Glomerular visceral epithelial cell (primary cell): ENCODE measurements at regions not wholly inside any gene's neighbourhood (a gene's known extent, or its start where the extent isn't known, plus 50 kb on each side); places are given as distances from the start of the nearest gene placed in this dataset.
"Not testable (repeated sequence)": the region's sequence is repeated elsewhere in the genome, so short reads cannot be mapped to it uniquely, and the experiment has no call there.

Experiments used
- DNase-seq: peaks from one replicate; pipeline ENCODE4 v3.0.0-alpha.2; 2016; ENCODE audit errors: extremely low spot score

DNA sequence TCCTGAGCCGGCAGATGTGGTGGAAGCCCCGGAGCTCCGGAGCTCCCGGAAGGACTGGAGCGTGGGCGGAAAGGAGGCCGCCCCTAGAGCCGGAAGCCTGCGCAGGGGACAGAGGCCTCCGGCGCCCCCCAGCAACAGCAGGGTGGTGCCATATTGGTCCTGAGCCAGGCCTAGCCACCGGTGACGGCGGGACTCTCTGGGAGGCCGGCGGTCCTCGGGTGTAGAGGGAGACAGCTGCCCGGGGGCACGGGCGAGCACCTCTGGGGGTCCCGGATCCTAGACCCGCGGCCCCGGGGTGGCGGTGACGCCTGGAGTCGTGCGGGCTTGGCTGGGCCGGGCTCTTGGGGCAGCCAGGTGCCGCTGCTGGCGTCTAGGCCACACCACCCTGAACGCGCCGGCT lies 1472.2 kb downstream of the FOXD4L5 start:
- DNase-seq, result not testable (repeated sequence)

DNA sequence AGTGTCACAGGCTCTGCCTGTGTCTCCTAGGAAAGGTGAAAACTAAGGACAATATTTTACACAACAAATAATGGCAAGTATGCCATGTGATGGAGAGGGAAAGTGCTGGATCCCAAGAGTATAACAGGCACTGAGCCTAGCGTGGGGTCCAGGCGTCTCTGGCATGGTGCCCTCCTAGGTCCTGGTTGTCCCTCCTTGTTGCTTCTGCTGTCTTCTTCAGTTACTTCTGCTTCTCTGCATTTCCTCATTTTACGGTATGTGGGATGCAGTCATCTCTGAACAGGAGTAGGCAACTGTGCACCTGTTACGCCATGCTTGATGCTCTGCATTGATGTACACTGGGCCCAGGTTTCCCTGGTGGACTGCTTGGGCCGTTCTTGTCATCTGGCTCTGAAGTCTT lies 1480.8 kb downstream of the FOXD4L5 start:
- DNase-seq, result not testable (repeated sequence)

DNA sequence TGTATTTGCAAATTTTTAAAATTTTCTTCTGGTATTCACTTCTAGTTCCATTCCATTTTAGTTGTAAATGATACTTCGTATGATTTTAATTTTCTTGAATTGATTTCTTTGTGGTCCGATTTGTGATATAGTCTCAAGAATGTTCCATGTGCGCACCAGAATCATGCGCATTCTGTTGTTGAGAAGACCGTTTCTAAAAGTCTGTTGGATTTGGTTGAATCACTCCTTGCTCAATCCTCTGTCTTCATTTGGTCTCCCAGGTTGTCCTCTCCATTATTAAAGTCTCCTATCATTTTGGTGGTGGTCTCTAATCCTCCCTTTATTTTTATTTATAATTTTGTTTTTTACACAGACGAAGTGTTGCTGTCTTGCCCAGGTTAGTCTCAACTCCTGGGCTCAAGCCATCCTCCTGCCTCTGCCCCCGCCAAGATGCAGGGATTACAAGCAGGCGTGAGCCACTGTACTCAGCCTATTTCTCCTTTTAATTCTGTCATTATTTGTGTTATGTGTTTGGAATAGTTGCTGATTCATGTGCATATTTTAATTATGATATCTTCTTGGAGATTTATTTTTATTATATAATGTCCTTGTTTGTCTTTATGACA lies 1490.8 kb downstream of the FOXD4L5 start:
- not testable (repeated sequence) for DNase-seq

DNA sequence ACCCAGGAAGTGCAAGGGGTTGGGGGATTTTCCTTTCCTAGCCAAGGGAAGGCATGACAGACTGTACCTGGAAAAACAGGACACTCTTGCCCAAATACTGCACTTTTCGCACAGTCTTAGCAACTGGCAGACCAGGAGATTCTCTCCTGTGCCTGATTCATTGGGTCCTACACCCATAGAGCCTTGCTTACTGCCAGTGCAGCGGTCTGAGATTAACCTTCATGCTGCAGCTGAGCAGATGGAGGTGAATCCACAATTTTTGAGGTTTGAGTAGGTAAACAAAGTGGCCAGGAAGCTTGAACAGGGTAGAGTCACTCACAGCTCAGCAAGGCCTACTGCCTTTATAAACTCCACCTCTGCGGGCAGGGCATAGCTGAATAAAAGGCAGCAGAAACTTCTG lies 1497.6 kb downstream of the FOXD4L5 start:
- not testable (repeated sequence) for DNase-seq

DNA sequence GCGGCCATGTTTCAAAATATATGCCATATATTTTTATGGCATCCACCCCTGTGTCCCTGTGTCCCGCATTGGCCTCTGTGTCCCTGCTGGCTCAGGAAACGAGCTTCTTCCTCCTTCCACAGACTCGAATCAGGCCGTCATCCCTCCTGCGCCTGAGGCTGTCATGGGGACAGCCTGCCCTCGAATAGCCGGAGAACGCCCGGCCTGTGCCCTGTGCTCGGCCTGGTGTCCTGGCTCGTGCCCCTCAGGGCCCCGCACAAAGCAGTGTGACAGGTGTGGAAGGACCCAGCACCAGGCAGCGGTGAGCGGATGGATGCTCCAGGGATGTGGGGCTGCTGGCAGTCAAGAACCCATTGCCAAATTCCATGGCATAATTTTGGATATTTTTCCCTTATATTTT lies 1500.0 kb downstream of the FOXD4L5 start:
- not testable (repeated sequence) for DNase-seq

DNA sequence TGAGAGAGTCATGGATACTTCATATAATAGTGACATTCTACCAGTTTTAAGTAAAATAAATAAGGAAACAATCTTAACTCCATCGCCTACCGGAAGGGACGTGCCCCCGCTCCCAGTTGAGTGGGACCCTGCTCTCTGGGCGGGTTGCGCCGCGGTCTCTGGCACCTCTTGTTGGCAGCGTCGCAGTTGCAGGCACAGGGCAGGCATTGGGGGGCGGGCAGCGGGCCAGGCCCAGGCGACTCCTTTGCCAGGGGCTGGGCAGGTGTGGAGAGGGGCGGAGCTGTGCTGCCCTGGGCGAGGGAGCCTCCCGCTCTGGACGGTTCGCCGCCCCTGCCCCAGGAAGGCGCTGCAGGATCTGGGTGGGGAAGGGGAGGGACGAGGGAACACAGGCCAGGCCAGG lies 1500.6 kb downstream of the FOXD4L5 start:
- DNase-seq, result not testable (repeated sequence)

DNA sequence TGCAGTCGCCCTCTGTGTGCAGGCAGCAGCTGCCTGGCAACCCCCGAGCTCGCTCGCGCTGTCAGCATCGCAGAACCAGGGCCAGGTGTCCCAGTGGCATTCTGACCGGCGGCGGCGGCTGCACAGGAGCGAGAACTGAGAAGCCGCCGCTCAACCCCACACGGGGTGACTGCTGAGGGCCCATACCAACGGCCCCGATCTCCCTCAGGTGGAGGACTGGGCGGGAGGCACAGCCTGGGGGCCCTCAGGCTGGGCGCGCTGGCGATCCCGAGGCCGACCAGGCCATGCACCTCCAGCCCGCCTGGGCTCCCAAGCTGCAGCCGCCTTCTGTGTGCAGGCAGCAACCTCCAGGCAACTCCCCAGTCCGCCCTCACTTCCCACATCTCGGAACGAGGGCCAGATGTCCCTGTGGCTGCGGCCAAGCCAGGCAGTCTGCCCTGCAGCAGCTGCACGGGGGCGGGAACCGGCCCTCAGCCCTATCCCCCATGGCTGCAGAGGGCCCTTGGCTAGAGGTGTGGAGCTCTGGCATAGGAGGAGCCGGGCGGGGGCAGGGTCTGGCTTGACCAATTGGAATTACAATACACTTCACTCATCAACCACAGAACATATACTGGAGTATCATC lies 1503.1 kb downstream of the FOXD4L5 start:
- not testable (repeated sequence) for DNase-seq

DNA sequence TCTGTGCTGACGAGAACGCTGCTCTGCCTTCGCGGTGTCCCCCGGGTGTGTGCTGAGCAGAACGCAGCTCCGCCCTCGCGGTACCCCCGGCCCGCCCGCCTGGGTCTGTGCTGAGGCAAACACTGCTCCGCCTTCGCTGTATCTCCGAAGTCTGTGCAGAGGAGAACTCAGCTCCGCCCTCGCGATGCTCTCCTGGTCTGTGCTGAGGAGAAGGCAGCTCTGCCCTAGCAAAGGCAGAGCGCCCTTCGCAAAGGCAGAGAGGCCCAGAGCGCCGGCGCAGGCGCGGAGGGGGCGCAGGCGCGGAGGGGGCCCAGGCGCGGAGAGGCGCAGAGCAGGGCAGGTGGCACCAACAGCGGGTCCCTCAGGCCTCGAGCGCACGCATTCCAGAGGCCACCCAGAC lies 1503.6 kb downstream of the FOXD4L5 start:
- DNase-seq, result peak; percentile 34

DNA sequence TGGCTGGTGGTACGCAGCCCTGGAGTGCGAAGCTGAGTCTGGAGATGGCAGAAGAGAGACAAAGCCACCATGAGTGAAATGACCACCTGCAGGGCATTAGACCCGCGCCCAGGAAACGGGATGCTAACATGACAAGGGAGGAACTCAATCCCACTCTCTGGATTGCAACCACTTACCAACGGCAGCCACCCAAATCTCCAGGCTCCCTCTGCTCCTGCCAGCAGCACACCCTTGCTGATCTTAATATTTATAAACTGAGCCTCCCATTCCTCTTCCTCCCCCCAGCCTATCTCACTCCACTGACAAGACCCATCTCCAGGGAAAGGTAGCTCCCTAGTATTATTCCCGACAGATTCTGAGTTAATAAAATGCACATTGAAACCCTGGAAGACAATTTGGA lies 1508.8 kb downstream of the FOXD4L5 start:
- not testable (repeated sequence) for DNase-seq

DNA sequence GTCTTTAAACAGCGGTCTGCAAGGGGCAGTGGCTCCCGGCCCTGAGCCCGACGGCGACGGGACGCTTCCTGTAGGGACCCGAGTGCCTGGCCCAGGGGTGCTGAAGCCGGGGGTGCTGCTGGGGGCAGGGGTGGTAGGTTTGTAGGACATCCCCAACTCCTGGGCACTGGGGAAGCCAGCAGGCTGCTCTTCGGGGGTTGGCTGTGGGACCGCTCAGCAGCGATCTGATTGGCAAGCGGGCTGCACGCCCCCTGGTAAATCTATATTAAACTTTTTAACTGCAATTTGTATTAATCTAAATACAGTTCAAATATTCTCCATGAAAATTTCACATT lies 1510.0 kb downstream of the FOXD4L5 start:
- DNase-seq, result not testable (repeated sequence)

DNA sequence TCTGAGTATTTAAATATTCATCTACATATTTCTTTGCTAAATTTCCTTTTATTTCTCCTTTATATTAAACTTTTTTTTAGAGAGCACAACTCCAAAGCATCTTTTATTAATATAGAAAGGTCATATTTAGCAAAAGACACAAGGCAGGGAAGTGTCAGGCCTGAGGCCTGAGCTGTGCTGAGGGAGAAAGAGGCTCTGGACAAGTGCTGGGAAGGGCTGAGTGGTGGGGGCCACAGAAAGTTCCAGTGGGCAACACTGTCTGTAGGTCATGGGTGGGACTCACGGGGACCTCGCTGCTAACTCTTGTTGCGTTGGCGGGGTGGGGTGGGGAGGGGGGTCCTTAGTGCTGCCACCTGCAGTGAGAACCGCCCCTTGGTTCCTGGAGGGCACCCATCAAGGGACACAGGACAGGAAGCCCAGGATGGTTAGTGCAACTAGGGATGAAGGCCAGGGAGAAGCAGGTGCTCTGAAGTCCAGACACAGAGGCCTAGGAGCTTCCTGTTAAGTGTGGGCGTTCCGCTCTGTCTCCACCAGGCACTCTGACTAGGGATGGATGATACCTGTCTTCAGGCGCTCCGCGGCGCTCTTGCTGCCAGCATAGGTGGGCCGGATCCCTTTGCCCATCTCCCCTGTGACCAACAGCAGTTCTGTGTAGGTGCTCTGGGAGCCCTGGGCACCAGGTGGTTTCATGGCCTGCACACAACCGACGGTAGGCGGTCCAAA lies 1510.5 kb downstream of the FOXD4L5 start:
- not testable (repeated sequence) for DNase-seq

DNA sequence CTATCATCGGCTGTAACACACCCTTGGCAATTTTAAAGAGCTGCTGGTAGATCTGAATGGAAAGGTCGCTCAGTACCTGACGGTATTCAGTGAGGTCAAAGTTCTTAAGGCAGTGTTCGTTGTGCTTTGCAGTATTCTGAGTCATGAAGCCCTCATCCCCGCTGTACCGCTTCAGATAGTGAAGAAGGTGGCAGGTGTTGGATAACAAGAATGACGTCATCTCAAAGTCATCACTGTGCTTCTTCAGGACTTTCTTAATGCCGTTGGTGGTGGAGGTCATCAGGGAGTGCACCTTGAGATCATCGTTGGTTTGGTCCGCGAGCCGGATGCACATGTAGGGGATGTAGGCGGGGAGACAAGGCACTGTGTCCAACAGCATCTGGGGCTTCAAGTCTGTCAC lies 1522.8 kb downstream of the FOXD4L5 start:
- not testable (repeated sequence) for DNase-seq

DNA sequence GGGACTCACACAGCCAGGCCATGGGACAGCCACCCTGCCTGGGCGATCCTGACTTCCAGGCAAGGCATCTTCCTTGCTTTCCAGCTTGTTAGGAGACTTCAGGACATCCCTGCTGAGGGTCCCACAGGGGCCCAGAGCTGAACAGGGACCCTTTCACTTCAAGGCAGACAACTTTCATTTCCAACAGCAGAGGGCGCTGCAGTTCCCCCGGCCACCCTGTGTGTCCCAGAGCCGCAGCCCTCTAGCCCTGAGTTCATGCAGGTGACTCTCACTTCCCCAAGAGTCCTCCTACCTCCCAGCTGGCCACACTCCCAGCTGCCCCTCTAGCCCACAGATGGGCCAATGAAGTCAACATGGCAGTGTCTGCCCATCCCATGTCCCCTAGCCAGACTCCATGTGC lies 1556.0 kb downstream of the FOXD4L5 start:
- DNase-seq, result not testable (repeated sequence)

DNA sequence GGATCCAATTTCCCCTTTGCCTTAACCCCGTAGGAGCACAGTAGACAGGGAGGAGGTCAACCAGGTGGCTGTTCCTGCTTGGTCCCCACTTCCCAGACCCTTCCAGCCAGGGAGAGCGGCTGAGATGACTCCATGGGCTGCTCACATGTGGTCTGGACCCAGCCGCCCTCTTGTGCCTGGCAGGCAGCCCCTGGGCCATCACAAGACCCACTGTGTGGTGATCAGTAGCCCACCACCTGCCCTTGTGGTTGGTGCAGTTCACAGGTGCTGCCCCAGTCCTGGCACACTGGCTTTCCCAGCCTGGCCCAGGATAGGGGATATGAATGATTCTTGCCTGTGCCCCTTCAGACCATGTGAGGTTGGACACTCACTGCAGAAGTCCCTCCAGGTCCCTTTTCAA lies 1556.7 kb downstream of the FOXD4L5 start:
- no peak for DNase-seq

DNA sequence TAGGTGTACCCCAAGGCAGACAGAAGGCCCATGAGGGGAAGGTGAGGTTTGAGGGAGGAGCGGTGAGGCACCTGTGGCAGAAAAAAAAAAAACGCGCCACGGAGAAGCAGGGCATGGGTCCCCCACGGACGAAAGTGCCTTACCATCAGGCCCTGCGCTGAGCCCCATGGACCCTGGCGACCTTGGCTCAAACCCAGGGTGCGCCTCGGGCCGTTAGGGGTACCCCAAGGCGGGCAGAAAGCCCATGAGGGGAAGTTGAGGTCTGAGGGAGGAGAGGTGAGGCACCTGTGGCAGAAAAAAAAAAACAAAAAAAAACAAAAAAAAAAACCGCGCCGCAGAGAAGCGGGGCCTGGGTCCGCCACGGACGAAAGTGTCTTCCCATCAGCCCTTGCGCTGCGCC lies 1576.7 kb downstream of the FOXD4L5 start:
- not testable (repeated sequence) for DNase-seq

DNA sequence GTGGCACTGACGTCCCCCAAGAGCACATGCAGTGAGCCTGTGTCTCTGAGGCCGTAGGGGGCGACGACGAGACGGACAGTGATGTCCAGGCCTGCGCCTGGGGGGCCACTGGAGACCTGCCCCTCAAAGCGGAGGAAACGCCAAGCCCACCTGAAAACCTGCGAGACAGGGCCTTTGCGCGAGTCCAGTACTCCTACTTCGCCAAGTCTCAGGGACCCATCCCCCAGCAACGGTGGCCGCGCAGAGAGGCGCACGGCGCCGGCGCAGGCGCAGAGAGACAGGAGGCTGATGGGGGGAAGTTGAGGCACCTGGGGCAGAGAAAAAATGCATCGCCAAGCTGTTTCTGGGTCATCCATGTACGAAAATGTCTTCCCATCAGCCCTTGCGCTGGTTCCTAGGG lies 1580.6 kb downstream of the FOXD4L5 start:
- DNase-seq, result not testable (repeated sequence)

DNA sequence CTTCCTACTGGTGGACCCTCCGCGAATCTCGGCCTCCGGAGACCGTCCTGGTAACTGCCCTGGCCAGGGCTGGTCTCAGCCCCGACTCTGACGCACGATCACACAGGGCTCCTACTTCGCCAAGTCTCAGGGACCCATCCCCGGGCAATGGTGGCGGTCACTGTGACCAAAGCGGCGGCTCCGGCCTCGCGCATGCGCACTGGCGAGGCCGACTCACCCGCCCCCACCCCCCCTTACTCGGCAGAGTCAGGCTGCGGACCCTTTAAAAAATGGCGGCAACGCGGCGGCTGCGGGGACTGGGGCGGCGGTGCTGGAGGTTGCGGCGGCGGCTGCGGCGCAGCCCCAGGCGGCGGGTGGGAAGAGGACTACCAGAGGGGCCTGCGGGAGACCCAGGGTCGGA lies 1581.3 kb downstream of the FOXD4L5 start:
- DNase-seq, result not testable (repeated sequence)

DNA sequence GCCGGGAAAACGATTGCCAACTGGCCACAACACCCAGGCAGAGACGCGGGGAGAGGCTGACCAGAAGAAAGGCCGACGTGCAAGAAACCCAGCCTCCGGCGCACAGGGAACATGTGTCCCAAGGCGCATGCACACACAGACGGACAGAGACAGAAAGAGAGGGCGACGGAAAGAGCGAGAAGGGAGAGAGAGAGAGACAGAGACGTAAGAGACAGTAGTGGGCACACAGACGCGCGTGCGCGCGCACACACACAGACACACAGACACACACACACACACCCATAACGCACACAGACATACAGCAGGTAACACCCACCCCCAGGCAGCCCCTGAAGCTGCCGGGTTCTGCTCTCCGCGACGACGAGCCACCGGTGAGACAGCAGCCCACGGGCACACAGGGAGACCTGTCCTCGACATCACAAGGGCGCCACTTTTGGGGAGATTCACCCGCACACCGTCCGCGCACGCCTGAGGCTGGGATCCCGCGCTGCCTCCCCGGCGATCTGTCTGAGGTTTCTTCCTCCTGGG lies 1581.8 kb downstream of the FOXD4L5 start:
- DNase-seq, result not testable (repeated sequence)
